Activated CD8-positive, alpha-beta memory T cell treated with anti-CD3 and anti-CD28 coated beads for 4 hours (primary cell): ENCODE measurements at regions not wholly inside any gene's neighbourhood (a gene's known extent, or its start where the extent isn't known, plus 50 kb on each side); places are given as distances from the start of the nearest gene placed in this dataset.
"Not testable (repeated sequence)": the region's sequence is repeated elsewhere in the genome, so short reads cannot be mapped to it uniquely, and the experiment has no call there.

Experiments
- DNase-seq, 2 donors: peaks; one replicate each; pipeline ENCODE4 v3.0.0-alpha.2; 2020; ENCODE audit warnings: low read depth in 2 of 2

DNA sequence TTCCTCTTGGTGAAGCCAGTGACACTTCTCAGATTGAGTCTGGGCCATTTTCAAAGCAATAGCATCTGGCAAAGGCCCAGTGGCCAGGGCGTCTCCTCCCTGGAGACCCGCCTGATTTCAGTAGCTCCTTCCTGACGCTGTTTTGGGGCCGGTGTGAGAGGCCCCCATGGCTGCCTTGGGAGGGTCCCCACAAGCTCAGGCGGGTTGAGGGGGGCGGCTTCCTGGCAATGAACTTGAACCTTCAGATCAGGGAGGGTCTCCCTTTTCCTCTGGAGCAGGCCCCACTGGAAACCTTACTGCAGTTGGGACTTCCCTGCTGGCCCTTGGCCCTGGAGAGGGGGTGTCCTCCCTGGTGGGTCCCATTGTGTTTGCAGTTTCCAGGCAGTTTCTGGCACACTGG lies 121.2 kb downstream of the CRYAA start:
- DNase-seq, result no peak

DNA sequence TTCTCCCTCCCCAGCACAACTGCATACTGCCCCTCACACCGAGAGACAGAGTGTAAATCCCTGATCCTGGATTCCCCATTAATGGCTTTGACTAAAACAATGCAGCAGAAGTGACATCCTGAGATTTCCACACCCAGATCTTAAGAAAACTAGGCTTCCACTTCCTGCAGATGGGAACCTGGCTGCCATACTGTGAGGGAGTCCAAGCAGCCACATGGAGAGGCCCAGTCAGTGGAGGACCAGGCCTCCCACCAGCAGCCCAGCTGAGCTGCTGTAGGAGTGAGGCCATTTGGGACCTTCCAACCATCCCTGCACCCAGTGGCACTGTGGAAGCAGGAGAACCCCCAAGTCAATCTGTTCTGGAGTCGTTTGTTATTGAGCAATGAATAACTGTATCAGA lies 120.6 kb downstream of the CRYAA start:
- DNase-seq, result no peak

DNA sequence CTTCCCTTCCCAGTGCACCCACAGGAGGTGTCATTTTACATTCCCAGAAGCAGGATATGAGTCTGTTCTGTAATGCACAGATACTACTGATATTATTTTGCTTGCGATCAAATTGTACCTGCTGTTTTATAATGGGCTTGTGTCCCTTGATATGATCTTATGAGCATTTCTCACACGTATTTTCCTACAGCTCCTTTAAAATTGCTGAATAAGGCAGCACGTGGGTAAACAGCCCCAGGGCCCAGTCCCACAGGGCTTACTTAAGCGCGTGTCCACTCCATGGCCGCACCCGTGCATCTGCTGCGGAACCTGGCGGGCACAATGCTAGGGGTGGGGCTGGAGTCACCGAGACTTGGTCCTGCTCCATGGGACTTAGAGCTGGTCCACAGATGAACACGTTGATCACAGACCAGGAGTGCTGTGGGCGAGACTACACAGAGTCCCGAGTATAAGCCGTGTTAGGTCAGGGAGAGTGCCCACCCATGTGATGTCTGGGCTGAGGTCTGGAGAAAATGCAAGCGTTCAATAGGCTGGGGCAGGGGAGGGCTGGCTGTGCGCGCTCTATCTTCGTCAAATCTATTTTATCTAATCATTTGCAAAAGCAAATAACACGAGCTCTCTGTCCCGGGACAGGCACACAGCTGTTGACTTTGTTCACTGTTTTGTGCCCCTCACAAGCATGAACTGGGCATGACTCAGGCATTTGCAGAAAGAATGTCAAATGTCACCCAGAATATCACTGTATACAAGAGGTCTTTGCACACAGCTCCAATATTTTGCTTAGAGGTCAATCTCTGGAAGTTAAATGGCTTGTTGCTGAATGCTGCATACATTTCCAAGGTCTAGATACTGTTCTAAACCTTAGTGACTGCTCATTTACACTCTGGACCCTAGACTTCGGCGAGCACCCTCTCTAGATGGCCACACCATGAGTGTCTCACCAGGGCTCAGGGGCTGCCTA lies 119.3 kb downstream of the CRYAA start:
- DNase-seq, result no peak

DNA sequence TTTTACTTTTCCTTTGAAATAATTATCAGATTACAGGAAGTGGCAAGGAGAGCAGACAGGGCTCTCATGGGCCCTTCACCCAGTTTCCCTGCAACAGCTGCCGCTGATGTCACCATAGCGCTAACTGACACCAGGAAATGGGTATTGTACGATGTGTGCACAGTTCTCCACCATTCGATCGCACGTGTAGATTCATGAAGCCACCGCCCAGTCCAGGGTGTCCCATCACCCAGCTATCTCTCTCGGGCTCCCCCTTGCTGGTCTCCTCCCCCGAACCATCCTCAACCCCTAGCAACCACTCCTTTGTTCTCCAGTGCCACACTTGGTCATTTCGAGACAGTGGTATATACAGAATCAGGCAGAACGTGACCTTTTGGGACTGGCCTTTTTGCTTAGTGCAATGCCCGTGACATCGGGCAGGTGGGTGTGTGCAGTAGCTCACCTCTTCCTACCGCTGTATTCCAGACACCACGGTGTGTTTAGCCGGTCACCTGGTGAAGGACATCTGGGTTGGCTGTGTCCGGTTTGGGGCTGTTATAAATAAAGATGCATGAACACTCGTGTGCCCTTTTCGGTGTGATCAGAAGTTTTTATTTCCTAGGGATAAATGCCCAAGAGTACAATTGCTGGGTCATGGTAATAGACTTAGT lies 118.4 kb downstream of the CRYAA start:
- DNase-seq, result no peak

DNA sequence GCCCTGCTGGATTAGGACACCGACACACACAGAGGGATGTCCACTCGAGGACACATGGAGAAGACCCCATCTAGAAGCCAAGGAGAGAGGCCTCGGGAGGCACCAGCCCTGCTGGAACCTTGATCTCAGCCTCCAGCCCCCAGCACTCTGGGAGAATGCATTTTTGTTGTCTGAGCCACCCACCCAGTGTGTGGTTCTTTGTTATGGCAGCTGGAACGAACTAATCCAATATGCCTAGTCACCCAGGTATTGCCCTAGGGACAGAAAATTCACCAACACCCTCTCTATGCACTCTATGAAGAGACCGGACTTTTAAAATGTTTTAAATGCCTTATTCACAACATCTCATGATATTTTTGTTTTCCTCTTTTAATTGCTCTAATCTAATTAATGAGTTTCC lies 117.4 kb downstream of the CRYAA start:
- no peak for DNase-seq

DNA sequence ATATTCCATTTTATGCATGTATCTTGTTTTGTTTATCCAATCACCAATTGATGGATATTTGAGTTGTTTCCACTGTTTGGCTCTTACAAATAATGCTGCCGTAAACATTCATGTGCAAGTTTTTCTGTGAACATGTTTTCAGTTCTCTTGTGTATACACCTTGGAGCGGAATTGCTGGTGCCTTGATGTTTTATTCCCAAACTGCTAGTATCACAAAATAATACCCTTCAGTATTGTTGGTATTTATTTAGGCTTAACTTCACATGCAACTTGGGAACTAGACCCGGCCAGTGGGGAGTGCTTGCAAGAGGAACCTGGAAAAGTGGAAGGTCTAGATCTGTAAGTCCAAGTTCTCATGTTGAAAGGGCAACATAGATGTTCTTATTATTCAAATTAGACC lies 115.9 kb downstream of the CRYAA start:
- DNase-seq, result no peak

DNA sequence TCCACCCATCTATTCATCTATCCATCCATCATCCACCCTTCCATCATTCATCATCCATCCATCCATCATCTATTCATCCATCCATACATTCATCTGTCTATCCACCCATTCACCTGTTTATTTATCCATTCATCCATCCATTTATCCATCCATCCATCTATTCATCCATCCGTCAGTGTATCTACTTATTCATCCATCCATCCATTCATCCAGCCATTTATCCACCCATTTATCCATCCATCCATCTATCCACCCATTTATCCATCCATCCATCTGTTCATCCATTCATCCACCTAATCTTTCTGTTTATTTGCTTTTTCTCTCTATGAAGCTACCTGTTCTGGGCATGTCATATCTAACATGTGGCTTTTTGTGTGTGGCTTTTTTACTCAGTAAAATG lies 115.4 kb downstream of the CRYAA start:
- no peak for DNase-seq

DNA sequence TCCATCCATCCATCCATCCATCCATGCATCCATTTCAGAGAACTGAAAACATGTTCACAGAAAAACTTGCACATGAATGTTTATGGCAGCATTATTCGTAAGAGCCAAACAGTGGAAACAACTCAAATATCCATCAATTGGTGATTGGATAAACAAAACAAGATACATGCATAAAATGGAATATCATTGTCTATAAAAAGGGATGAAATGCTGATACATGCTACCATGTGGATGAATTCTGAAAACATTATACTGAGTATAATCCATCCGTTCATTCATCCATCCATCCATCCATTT lies 115.1 kb downstream of the CRYAA start:
- not testable (repeated sequence) for DNase-seq

DNA sequence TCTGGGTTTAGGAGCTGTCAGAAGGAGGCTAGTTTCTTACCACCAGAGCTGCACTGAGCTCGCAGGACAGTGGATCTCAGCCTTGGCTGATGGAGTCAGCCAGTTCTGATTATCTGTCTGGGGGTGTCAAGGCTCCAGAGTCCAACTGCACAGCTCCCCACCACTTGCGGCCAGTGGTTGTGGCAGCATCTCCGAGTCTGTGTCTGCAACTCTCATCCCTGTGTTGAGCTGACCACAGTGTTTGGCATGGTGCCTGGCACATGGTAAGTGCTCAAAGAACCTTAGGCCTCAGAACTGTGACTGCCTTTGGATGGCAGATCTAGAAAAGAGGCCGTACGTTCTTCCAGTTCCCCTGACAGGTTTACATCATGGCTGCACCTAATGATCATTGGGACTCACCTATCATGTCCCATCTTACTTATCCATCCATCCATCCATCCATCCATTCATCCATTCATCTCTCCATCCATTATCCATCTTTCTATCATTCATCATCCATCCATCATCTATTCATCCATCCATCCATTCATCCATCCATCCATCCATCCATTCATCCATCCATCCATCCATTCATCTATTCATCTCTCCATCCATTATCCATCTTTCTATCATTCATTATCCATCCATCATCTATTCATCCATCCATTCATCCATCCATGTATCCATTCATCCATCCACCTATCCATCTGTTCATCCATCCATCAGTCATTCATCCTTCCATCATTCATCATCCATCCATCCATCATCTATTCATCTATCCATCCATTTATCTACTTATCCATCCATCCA lies 114.5 kb downstream of the CRYAA start:
- DNase-seq, result no peak

DNA sequence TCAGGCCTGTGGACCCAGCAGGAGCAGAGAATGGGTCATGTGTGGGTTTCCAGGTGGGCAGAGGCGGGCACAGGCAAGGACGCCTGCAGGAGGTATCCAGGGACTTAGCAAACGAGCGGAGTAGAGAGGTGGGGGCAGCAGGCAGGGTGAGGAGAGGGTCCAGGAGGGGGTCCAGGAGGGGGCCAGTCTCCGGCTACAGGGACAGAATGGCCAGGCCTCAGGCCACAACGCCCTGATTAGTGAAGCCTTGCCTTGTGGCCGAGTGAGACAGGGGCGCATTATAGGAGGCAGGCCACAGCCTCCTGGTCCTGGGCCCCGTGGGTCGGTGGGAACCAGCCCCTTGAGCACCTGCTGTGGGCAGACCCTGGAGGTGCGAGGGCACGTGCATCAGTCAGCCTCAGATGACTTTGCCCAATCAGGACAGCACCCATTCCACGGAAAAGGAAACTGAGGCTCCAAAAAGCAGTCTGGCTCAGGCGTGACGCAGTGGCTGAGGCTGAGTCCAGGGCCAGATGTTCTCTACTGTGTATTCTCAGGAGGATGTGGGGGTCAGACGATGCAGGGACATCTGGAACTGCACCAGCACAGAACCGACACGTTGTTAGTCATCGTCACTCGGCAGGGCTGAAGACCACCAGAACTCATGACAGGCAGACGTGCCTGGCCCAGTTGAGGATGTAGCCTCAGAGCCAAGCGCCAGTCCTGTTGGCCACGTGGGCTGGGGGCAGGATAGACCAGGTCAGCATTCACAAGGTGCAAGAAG lies 113.7 kb downstream of the CRYAA start:
- no peak for DNase-seq

DNA sequence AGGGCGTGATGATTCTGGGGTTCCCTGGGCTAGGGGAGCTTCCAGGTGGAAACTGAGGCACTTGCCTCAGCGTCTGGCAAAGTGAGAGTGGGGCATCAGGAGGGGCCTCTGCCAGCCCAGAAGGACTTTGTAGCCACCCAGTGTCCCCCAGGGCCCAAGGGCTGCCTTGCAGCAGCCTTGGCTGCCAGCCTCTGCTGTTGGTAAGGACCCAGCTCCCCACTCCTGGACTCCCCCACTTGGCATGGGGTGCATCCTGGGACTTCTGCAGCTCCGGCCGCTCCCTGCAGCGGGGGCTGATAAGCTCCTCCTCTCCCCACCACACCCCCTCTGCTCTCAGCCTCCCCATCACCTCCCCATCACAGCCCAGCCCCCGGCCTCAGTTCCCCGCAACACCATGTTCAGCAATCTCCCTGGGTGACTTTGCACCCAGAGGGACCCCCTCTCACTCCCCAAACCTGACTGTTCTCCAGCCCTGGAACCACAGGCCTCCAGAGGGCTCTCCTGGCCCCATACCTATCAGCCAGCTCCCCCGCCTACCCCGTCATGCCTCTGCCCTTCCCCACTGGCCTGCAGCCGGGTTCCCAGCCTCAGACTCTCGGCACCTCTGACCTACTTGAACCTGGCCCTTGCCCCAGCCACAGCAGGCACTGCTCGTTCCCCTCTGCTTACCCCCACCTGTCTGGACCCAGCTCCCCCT lies 113.0 kb downstream of the CRYAA start:
- DNase-seq, result no peak

DNA sequence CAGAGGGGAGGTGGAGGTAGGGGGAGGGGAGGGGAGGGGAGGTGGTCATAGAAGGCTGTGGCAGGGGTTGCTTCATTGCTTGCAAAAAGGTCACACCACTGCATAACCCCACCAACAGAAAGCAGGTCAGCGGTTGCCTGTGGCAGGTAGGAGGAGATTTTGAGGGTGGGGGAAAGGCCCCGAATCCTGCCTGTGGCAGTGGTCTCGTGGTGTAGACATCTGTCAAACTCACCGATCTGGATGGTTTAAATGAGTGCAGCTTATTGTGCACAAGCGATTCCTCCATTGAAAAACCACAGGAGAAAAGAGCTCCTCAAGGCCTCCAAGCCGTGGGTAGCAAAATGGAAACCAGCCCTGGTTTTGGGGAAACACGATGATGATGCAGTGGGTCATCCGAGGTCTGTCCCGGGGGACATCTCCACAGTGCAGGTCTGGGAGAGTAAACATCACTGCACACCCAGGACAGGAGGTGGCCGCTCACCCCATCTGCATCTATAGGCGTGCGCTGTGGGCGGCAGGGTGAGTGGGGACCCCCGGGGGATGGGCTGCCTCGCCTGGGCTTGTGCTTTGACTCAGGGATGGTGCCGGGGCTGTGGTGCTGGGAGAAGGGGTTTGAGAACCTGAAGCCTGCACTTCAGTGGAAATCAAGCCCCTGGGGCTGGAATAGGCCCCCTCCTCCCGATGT lies 112.3 kb downstream of the CRYAA start:
- no peak for DNase-seq

DNA sequence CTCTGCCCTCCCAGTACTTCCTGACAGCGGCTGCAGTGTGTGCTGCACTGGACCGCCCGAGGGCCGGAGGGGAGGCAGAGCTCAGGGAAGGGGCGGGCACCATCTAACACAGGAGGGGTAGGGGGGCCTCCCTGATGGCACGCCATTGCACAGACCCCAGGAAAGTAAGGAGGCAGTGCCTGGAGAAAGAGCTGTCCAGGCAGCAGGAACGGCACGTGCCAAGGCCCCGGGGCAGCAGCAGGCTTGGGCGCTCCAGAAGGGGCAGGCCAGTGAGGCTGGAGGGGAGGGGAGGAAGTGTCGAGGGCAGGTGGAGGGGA lies 110.7 kb downstream of the CRYAA start:
- DNase-seq, result no peak

DNA sequence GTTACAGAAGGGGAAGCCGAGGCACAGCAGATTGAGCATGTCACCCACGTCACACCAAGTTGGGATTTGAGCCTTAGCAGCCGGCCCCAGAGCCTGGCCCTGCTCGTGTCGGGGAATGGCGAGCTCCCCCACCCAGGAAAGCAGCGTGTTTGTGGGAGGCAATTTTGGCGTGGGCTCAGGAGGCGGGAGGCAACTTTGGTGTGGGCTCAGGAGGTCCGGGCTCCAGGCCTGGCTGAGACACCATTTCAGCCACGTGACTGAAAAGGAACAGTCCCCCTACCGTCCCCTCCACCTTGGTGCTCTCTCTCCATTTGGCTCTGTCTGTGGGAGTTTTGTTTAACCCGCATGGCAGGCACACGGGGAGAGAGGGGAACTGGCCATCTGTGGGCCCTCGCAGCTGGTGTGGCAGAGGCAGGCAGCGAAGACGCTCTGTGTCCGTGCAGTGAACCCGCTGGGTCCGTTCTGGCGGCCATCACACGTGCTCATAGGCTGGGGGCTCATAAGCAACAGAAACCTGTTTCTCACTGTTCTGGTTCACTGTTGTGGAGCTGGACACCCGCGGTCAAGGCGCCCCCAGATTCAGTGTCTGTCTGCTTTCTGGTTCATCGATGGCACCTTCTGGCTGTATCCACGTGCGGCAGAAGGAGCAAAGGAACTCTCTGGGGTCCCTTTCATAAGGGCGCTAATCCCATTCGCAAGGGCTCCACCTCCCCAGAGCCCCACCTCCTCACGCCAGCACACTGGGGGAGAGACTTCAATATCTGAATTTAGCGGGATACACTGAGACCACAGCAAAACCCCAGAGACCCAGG lies 110.2 kb downstream of the CRYAA start:
- no peak for DNase-seq

DNA sequence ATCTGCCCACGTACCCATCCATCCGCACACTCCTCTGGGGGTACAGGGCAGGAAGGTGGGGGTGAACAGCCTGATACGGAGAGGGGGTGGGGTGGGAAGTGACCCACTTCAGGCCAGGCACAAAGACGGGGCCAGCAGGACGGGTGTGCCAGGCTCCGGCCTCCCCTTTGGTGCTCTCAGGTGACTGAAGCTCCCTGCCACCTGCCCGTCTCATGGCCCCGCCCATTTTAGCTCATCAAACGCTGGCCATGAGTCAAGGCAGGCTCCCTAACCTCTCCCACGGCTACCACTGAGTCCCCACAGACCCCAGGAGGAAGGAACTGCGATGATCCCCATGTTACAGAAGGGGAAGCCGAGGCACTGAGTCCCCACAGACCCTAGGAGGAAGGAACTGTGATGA lies 109.6 kb downstream of the CRYAA start:
- DNase-seq, result no peak

DNA sequence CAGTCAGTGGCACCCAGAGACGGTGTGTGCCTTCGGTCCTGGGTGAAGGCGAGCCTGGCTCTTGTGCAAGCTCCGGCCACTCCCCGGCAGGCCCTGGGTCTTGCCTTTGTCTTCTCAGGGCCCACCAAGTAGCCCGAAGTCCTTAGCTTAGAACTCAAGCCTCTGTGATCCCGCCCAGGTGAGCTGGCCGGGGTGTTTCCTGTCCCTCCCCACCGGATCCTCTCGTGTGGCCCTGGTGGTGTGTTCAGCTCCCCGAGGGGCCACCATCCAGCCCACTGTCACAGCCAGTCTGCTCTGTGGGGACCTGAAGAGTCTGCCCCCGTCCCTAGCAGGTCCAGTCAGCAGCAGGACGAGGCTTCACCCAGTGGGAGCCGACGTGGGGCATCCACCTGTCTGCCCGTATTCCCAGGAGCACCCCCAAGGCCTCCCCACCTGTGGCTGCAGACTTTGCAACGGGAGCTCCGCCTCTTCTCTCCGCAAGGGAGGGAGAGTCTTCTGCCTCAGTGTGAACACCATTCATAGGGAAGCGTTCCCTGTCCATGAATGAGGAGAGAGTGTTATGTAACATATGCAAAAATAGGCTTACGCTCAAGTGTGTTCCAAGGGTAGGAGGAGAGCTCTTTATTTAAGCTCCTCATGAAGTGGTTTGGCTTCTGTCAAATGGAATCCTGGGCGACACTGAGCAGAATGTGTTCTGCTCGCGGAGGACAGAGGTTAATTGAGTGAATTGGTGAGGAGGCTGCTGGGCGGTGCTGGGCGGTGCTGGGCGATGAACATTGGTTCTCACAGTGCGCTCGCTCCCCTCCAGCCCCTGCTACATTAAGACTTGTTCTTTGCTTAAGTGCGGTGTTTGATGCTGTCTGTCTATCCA lies 108.9 kb downstream of the CRYAA start:
- DNase-seq, result no peak

DNA sequence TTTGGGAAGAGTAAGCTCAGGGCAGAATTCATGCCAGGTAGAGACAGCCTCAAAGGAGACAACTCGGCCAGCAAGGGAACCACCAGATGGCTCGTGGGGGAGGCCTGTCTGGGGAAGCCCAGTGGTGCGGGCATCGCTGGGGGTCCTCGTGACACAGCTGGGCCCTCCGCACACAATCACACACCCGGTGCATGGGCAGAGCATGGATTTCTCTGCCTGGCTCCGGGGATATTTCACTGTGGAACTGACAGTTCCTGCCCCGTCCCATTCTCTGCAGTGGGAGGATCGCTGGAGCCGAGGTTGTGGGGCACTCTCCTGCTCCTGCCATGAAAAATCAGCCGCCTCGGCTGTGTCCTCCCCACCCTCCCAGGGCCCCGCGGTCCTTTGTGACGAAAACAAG lies 108.0 kb downstream of the CRYAA start:
- no peak for DNase-seq

DNA sequence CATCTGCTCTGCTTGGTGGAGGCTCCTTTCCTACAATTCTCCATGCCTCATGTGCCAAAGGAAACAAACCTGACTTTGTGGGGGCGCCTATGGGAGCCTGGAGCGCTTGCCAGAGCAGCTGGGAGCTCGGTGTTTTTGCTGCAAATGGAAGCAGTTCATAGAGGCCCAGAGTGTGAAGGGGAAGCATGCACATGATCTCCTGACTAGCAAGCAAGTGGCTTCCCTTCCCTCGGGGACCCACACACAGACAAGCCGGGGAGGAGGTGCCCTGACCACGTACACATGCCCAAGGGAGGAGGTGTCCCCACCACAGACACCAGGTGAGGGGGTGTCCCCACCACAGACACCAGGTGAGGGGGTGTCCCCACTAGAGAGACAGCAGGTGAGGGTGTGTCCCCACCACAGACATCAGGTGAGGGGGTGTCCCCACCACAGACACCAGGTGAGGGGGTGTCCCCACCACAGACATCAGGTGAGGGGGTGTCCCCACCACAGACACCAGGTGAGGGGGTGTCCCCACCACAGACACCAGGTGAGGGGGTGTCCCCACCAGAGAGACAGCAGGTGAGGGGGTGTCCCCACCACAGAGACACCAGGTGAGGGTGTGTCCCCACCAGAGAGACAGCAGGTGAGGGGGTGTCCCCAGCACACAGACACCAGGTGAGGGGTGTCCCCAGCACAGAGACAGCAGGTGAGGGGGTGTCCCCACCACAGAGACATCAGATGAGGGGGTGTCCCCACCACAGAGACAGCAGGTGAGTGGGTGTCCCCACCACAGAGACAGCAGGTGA lies 106.8 kb downstream of the CRYAA start:
- no peak for DNase-seq
